GM12864 (cell line): ENCODE measurements at regions not wholly inside any gene's neighbourhood (a gene's known extent, or its start where the extent isn't known, plus 50 kb on each side); places are given as distances from the start of the nearest gene placed in this dataset.

ENCODE experiments used
- DNase-seq: peaks from one replicate; pipeline ENCODE4 v3.0.0-alpha.2; 2011; ENCODE audit warnings: low read depth
- H3K4me3 ChIP-seq: 2 replicates; pipeline ENCODE4 v1.5.1; 2011; ENCODE audit warnings: mild to moderate bottlenecking, low read depth, low read length, control low read depth
- TF ChIP-seq, protein P1 (sequence below): IDR thresholded peaks from 2 replicates; pipeline ENCODE4 v1.5.1; 2011; ENCODE audit warnings: low read depth, mild to moderate bottlenecking, moderate library complexity, low read length, control low read depth, inconsistent platforms; ENCODE audit errors: missing control alignments

DNA sequence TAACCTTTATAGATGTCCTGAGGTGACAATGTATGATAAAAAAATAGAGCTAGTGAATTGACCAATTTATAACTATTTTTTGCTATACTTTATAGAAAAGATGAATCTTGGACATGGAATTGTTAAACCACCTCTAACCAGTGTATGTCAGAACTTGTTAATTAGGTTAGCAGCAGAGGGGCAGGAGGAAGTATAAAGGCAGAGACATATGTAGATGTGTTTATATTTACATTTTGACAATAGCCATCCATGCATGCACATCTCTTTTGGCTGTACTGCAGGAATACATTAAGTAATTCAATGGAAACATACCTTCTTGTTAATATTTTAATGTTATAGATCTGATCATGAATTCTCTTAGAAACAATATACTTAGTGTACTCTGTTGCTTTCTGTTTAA is 254.6 kb upstream of the NT5E start:
- no peak for DNase-seq
- no peak overlapping the region for H3K4me3 ChIP-seq
- TF ChIP-seq, protein P1, sequence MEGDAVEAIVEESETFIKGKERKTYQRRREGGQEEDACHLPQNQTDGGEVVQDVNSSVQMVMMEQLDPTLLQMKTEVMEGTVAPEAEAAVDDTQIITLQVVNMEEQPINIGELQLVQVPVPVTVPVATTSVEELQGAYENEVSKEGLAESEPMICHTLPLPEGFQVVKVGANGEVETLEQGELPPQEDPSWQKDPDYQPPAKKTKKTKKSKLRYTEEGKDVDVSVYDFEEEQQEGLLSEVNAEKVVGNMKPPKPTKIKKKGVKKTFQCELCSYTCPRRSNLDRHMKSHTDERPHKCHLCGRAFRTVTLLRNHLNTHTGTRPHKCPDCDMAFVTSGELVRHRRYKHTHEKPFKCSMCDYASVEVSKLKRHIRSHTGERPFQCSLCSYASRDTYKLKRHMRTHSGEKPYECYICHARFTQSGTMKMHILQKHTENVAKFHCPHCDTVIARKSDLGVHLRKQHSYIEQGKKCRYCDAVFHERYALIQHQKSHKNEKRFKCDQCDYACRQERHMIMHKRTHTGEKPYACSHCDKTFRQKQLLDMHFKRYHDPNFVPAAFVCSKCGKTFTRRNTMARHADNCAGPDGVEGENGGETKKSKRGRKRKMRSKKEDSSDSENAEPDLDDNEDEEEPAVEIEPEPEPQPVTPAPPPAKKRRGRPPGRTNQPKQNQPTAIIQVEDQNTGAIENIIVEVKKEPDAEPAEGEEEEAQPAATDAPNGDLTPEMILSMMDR, result no peak

DNA sequence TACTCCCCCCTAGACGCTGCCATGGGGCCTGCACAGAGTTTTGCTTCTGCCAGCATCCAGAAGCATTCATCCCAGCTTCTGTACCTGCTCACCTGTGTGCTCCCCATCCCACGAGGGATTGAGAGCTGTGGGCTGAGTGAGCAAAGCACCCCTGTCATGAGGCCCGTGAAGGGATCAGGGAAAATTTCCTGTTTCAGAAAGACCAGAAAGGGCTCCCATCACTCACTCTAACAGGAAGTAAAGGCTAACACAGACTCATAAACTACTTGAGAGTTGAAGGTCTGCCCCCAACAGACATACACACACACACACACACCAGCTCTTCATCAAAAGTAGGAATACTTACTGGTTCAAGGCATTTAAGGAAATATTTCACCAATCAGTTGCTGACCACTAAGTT is 256.5 kb upstream of the NT5E start:
- TF ChIP-seq, protein P1, result no peak
- no peak overlapping the region for H3K4me3 ChIP-seq
- no peak for DNase-seq

DNA sequence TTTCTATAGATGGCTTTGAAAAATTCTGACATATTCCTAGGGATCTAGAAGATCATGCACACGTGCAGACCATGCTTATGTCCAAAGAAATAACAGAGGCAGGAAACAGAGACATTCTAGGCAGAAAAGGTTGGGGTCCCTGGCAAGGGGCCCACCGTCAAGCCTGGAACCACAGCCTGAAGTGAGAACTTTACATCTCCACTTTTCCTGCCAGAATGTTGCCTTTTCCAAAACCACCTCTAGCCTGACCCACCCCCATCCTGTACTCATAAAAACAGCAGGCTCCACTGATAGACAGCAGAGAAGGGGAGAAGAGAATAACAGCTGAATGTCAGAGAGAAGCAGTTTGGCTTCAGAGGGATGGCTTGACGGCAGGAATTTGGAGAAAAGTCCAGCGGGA is 257.3 kb upstream of the NT5E start:
- no peak overlapping the region for H3K4me3 ChIP-seq
- DNase-seq, result no peak
- TF ChIP-seq, protein P1, result no peak

DNA sequence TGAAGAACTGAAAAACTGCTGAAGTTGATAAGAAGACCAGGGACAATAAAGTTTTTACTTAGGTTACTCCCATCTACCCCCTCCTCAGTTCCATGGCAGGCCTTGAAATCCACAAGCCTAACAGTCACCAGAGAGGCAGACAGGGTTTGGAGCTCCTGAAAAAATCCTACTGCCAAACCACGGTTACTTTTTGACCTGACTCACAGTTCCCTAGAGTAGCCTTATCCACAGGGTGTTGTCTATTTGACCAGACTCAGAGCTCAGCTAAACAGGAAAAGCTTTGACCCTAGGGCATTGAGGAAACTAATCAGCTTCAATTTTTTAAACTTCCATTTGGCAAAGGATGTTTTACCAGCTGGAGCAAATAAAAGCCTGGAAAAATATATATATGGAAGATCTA is 257.7 kb upstream of the NT5E start:
- DNase-seq, result no peak
- H3K4me3 ChIP-seq, result no peak overlapping the region

DNA sequence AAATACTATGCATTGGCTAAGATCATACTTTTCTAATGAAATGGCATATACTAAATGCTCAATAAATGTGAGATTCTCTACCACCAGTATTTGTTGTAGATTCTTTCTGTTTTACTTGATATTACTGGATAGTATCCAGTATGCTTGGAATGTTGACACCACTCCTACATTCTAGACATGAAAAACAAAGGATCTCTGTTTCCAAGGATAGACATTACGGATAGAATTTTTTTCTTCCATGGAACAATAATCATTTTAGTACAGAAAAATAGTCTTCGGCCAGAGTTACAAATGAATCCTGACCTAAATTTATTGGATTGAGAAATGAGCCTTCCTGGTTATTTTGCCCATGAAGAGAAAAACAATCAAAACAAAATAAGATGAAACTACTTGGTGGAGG is 258.2 kb upstream of the NT5E start:
- no peak for DNase-seq
- H3K4me3 ChIP-seq, result no peak overlapping the region
- TF ChIP-seq, protein P1, result no peak

More for the DNA sequence above, 257.7 kb upstream of the NT5E start:
- TF ChIP-seq, protein P1, result no peak

DNA sequence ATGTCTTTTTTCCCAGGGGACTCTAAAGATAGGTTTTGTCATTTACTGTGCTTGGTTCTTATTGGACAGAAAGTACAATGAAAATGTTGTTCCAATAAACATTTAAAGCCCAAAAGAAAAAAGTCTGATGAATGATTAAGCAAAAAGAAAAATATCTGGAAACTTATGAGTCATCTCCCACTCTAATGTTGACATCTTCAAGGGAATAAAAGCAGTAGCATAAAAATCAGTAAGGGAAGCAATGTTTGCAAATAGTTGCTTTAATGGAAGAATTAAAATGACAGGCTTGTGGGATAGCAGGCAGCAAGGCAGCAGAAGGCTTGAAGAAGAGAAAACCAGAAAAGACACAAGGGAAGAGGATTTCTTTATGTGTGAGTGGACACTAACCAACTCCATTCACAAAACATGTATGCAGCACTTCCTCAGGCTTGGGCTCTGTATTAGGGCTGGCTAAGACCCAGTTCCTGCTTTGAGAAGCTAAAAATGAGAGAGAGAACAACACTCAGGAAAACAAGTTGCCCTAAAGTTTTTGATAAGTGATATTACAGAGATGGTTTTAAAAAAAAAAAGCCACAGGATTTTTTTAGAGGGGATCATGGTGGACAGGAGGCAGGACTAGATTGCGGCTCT is 263.2 kb upstream of the NT5E start:
- TF ChIP-seq, protein P1, result no peak
- DNase-seq, result no peak
- H3K4me3 ChIP-seq, result no peak overlapping the region

DNA sequence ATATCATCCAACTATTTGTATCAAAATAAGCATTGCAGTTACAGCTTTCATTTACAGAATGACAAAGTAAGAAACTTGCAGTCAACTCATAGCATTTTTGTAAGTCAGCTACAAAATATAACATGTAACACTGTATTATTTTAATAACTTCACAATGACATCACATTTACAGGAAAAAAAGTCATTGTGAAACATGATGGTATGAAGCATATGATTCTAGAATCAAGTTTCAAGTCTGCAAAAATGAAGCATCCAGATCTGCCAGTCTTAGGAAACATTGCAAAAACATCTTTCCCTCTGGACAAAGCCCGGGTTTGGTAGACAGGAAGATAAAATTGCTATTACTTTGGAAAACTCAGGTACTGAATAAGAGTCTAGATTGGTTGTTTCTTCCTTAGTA is 263.9 kb upstream of the NT5E start:
- DNase-seq, result no peak
- TF ChIP-seq, protein P1, result no peak
- no peak overlapping the region for H3K4me3 ChIP-seq
